ENCODE measurements at regions not wholly inside any gene's neighbourhood (a gene's known extent, or its start where the extent isn't known, plus 50 kb on each side); places are given as distances from the start of the nearest gene placed in this dataset.

- DNase-seq (ENCODE audit: low spot score), result no peak
- no peak for TF ChIP-seq CTCF (IDR thresholded peaks at IDR 0.05; ENCODE audit: extremely low read depth, missing control alignments)
These were observed 142.3 kb upstream of the ZNF804B start for GRCh38 chr7:88617185-88617584.

- no peak for TF ChIP-seq CTCF (IDR thresholded peaks at IDR 0.05; ENCODE audit: extremely low read depth, missing control alignments)
- DNase-seq (ENCODE audit: low spot score), result no peak
These were observed 144.2 kb upstream of the ZNF804B start for GRCh38 chr7:88615336-88615735.

- no peak for DNase-seq (ENCODE audit: low spot score)
- no peak for TF ChIP-seq CTCF (IDR thresholded peaks at IDR 0.05; ENCODE audit: extremely low read depth, missing control alignments)
These were observed 144.8 kb upstream of the ZNF804B start for GRCh38 chr7:88614736-88615135.

GRCh38 chr7:88610942-88611341 lies 148.6 kb upstream of the ZNF804B start:
- DNase-seq (ENCODE audit: low spot score), result no peak
- no peak for TF ChIP-seq CTCF (IDR thresholded peaks at IDR 0.05; ENCODE audit: extremely low read depth, missing control alignments)

- TF ChIP-seq CTCF (IDR thresholded peaks at IDR 0.05; ENCODE audit: extremely low read depth, missing control alignments), result no peak
- no peak for DNase-seq (ENCODE audit: low spot score)
These were observed 158.8 kb upstream of the ZNF804B start for GRCh38 chr7:88600695-88601094.

- no peak for DNase-seq (ENCODE audit: low spot score)
- no peak for TF ChIP-seq CTCF (IDR thresholded peaks at IDR 0.05; ENCODE audit: extremely low read depth, missing control alignments)
These were observed 160.0 kb upstream of the ZNF804B start for GRCh38 chr7:88599528-88599927.

GRCh38 chr7:88597941-88598425 lies 161.5 kb upstream of the ZNF804B start:
- no peak for DNase-seq (ENCODE audit: low spot score)
- no peak for TF ChIP-seq CTCF (IDR thresholded peaks at IDR 0.05; ENCODE audit: extremely low read depth, missing control alignments)
